ENCODE measurements at regions not wholly inside any gene's neighbourhood (a gene's known extent, or its start where the extent isn't known, plus 50 kb on each side); places are given as distances from the start of the nearest gene placed in this dataset.

DNA sequence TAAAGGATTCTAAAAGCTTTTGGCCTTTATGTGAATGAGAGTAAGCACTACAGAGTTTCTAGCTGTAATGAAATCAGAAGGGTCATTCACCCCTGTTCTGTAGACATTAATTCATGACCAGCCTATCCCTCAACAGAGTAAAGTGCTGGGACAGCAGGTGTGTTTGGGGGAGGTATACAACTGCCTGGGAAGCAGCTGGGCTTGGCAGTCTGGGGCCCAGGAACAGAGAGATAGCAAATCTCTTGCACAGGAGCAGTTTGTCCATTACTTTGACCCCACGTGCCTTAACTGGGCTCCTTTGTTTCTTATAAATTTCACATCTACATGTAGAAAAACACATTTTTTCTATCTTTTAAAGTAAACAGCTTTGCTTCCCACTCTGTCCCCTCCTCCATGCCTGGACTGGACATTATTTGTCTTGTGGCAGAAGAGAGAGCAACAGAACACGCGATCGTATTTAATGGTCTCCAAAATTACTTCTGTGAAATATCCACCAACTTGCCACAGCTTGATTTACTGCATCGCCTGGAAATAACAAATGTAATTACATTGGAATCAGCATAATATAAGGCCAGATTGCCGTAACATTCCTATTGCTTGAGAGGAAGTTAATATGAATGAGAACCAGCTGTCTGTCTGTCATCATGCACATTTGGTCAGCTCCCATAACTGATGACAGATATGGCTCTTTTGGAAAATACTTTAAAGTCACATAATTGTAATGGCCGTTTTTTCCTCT lies 263.8 kb downstream of the RBM43 start:
- H2AFZ ChIP-seq (ENCODE audit: low read length) = no peak overlapping the region

DNA sequence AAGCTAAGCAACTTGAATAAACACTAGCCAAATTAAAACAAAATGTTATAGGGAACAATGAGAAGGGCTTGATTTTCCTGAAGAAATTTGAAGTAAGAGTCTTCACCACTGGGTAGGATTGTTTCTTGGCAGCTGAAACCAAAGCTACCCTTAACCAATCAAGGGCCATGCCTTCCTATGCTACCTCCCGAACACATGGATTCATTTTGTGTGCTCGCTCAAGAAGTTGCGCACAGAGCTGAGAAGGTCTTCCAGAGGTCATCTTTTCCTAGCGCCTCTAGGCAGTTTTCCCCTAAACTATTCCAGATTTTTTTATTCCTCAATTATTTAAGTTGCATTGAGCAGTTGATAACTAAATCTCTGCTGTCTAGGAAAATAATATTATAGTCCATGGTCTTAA lies 264.6 kb downstream of the RBM43 start:
- H2AFZ ChIP-seq (ENCODE audit: low read length) = no peak overlapping the region
- TF ChIP-seq, protein P1, sequence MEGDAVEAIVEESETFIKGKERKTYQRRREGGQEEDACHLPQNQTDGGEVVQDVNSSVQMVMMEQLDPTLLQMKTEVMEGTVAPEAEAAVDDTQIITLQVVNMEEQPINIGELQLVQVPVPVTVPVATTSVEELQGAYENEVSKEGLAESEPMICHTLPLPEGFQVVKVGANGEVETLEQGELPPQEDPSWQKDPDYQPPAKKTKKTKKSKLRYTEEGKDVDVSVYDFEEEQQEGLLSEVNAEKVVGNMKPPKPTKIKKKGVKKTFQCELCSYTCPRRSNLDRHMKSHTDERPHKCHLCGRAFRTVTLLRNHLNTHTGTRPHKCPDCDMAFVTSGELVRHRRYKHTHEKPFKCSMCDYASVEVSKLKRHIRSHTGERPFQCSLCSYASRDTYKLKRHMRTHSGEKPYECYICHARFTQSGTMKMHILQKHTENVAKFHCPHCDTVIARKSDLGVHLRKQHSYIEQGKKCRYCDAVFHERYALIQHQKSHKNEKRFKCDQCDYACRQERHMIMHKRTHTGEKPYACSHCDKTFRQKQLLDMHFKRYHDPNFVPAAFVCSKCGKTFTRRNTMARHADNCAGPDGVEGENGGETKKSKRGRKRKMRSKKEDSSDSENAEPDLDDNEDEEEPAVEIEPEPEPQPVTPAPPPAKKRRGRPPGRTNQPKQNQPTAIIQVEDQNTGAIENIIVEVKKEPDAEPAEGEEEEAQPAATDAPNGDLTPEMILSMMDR (IDR thresholded peaks at IDR 0.05; ENCODE audit: low read length) = no peak
- no peak for TF ChIP-seq EZH2 (IDR thresholded peaks at IDR 0.05; ENCODE audit: borderline replicate concordance, low read length)
- H3K9ac ChIP-seq (ENCODE audit: low read length) = no peak overlapping the region

More for the DNA sequence above, 263.8 kb downstream of the RBM43 start:
- no peaks in the 10 kb centered on the region for H3F3A ChIP-seq (ENCODE audit: insufficient read depth, low read length)
- H3K9me2 ChIP-seq (ENCODE audit: low read depth, low read length) = no peaks in the 10 kb centered on the region
- no peak overlapping the region for H3K27ac ChIP-seq (ENCODE audit: low read depth, low read length, poor library complexity, severe bottlenecking)
- H4K20me1 ChIP-seq (ENCODE audit: insufficient read depth, low read length) = no peaks in the 10 kb centered on the region
- H3K79me2 ChIP-seq (ENCODE audit: insufficient read depth, low read length) = no peaks in the 10 kb centered on the region
- no peaks in the 10 kb centered on the region for H3K4me1 ChIP-seq (ENCODE audit: insufficient read depth, low read length, severe bottlenecking)
- H3K9ac ChIP-seq (ENCODE audit: low read length) = no peak overlapping the region
- H3K27me3 ChIP-seq (ENCODE audit: insufficient read depth, low read length) = no peaks in the 10 kb centered on the region
- H3K36me3 ChIP-seq (ENCODE audit: insufficient read depth, low read length) = no peaks in the 10 kb centered on the region
- no peak overlapping the region for H3K4me2 ChIP-seq (ENCODE audit: low read length)
- TF ChIP-seq, protein P1 (IDR thresholded peaks at IDR 0.05; ENCODE audit: low read length) = no peak
- TF ChIP-seq EZH2 (IDR thresholded peaks at IDR 0.05; ENCODE audit: borderline replicate concordance, low read length) = no peak
- H3K4me3 ChIP-seq (ENCODE audit: low read depth, low read length, poor library complexity, severe bottlenecking) = no peak overlapping the region
- no peaks in the 10 kb centered on the region for H3K9me3 ChIP-seq (ENCODE audit: low read length)

GRCh38 chr2:150994076-150994475 lies 267.6 kb downstream of the RBM43 start:
- Histone ChIP-seq H3K79me2 (ENCODE audit: insufficient read depth, low read length) (no peaks in the 10 kb centered on the region), H3K4me2 (ENCODE audit: low read length) (no peak overlapping the region), H3F3A (ENCODE audit: insufficient read depth, low read length) (no peaks in the 10 kb centered on the region), H4K20me1 (ENCODE audit: insufficient read depth, low read length) (no peaks in the 10 kb centered on the region), H3K9me2 (ENCODE audit: low read depth, low read length) (no peaks in the 10 kb centered on the region), H3K27me3 (ENCODE audit: insufficient read depth, low read length) (no peaks in the 10 kb centered on the region), H3K36me3 (ENCODE audit: insufficient read depth, low read length) (no peaks in the 10 kb centered on the region), H3K4me1 (ENCODE audit: insufficient read depth, low read length, severe bottlenecking) (no peaks in the 10 kb centered on the region), H3K9ac (ENCODE audit: low read length) (no peak overlapping the region), H3K4me3 (ENCODE audit: low read depth, low read length, poor library complexity, severe bottlenecking) (no peak overlapping the region), H2AFZ (ENCODE audit: low read length) (no peak overlapping the region), H3K9me3 (ENCODE audit: low read length) (no peaks in the 10 kb centered on the region), H3K27ac (ENCODE audit: low read depth, low read length, poor library complexity, severe bottlenecking) (no peak overlapping the region)
- TF ChIP-seq, protein P1 (IDR thresholded peaks at IDR 0.05; ENCODE audit: low read length) = no peak
- no peak for TF ChIP-seq EZH2 (IDR thresholded peaks at IDR 0.05; ENCODE audit: borderline replicate concordance, low read length)

More for the DNA sequence above, 264.6 kb downstream of the RBM43 start:
- no peaks in the 10 kb centered on the region for H3K9me3 ChIP-seq (ENCODE audit: low read length)
- no peak overlapping the region for H3K4me2 ChIP-seq (ENCODE audit: low read length)
- H3K36me3 ChIP-seq (ENCODE audit: insufficient read depth, low read length) = no peaks in the 10 kb centered on the region
- no peaks in the 10 kb centered on the region for H4K20me1 ChIP-seq (ENCODE audit: insufficient read depth, low read length)
- H3K4me3 ChIP-seq (ENCODE audit: low read depth, low read length, poor library complexity, severe bottlenecking) = no peak overlapping the region
- H3K79me2 ChIP-seq (ENCODE audit: insufficient read depth, low read length) = no peaks in the 10 kb centered on the region
- no peaks in the 10 kb centered on the region for H3K4me1 ChIP-seq (ENCODE audit: insufficient read depth, low read length, severe bottlenecking)
- H3K27me3 ChIP-seq (ENCODE audit: insufficient read depth, low read length) = no peaks in the 10 kb centered on the region
- no peaks in the 10 kb centered on the region for H3F3A ChIP-seq (ENCODE audit: insufficient read depth, low read length)
- no peak overlapping the region for H3K27ac ChIP-seq (ENCODE audit: low read depth, low read length, poor library complexity, severe bottlenecking)
- H3K9me2 ChIP-seq (ENCODE audit: low read depth, low read length) = no peaks in the 10 kb centered on the region
